MCF 10A (cell line): ENCODE measurements at regions not wholly inside any gene's neighbourhood (a gene's known extent, or its start where the extent isn't known, plus 50 kb on each side); places are given as distances from the start of the nearest gene placed in this dataset.

Experiments
- BruUV-seq: library from RNA; stranded (reverse); fragments of 400-500 nt; replicated peaks from 2 replicates; lab custom pipeline; 2021; lab: Mats Ljungman, UMichigan
- CTCF ChIA-PET: fragments of 300-600 bp; sonication (Branson Sonifier 250); formaldehyde crosslinking; extraction: SDS; loops from one replicate; lab custom pipeline; 2021; ENCODE audit warnings: antibody characterized with exemption, inconsistent platforms; lab: Yijun Ruan, JAX
- POLR2A ChIA-PET: fragments of 300-600, 350-650 bp; sonication (Branson Sonifier 250); formaldehyde crosslinking; extraction: SDS; loops from one replicate; lab custom pipeline; 2020; ENCODE audit warnings: antibody characterized with exemption, inconsistent platforms; lab: Yijun Ruan, JAX
- DNase-seq: peaks from one replicate; pipeline ENCODE4 v3.0.0-alpha.2; 2018; ENCODE audit not compliant: unreplicated experiment
- H3K27ac Mint-ChIP-seq: one replicate; pipeline ENCODE4 v1.8.0; 2022; ENCODE audit warnings: mild to moderate bottlenecking, low read depth, mixed read lengths; ENCODE audit not compliant: unreplicated experiment
- H3K27me3 Mint-ChIP-seq: one replicate; pipeline ENCODE4 v1.8.0; 2022; ENCODE audit warnings: mixed read lengths; ENCODE audit not compliant: insufficient read depth, unreplicated experiment
- H3K36me3 Mint-ChIP-seq: one replicate; pipeline ENCODE4 v1.8.0; 2022; ENCODE audit warnings: mild to moderate bottlenecking, moderate library complexity, mixed read lengths; ENCODE audit not compliant: insufficient read depth, unreplicated experiment
- H3K4me1 Mint-ChIP-seq: one replicate; pipeline ENCODE4 v1.8.0; 2022; ENCODE audit warnings: mixed read lengths; ENCODE audit not compliant: insufficient read depth, unreplicated experiment
- H3K4me3 Mint-ChIP-seq: one replicate; pipeline ENCODE4 v1.8.0; 2022; ENCODE audit warnings: mild to moderate bottlenecking, moderate library complexity, mixed read lengths; ENCODE audit not compliant: unreplicated experiment
- H3K9me3 Mint-ChIP-seq: one replicate; pipeline ENCODE4 v1.8.0; 2022; ENCODE audit warnings: mixed read lengths; ENCODE audit not compliant: unreplicated experiment
- CTCF ChIP-seq: fragments of 200-600 bp; IDR thresholded peaks from one replicate; pipeline ENCODE4 v1.8.0; 2022; ENCODE audit warnings: antibody characterized with exemption, mild to moderate bottlenecking; ENCODE audit not compliant: unreplicated experiment
- intact Hi-C: fragments of 100-400 bp; cut with micrococcal nuclease; formaldehyde crosslinking; loops from 2 replicates; pipeline ENCODE4 v1.14.1; 2022

DNA sequence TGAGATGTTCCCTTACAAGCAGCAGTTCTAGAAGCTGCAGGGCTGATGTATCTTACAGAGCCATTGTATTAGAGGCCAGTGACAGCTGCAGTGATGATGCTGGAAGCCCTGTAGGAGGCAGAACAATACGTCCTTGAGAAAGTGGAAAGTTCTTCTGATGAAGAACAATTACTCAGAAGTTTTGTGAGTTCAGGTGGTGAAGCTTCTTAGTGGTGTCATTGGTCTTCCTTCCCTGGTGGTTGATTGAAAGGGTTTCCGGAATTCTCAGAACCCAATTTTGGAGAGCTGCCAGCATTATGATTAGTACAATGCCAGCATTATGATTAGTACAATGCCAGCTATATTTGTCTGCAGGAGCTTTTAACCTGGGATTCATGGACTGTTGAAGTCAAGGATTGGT lies 356.4 kb downstream of the MFSD1 start:
- no peaks in the 10 kb centered on the region for H3K4me1 Mint-ChIP-seq
- H3K36me3 Mint-ChIP-seq: no peaks in the 10 kb centered on the region
- BruUV-seq: no TSS peak
- no peaks in the 10 kb centered on the region for H3K9me3 Mint-ChIP-seq
- intact Hi-C loops: no loop called here
- H3K27ac Mint-ChIP-seq: no peak overlapping the region
- H3K4me3 Mint-ChIP-seq: no peak overlapping the region
- CTCF ChIA-PET: no interaction called here
- DNase-seq: peak; percentile 55
- H3K27me3 Mint-ChIP-seq: no peaks in the 10 kb centered on the region
- no peak for TF ChIP-seq CTCF
- POLR2A ChIA-PET: no interaction called here

- no TSS peak for BruUV-seq
- CTCF ChIA-PET: interaction anchor here (0.5 to 1.1 kb wide), 2 partner anchors 90 to 101 kb away, joined by 3 to 4 read pairs; no protein-coding TSS in a partner anchor
- no peaks in the 10 kb centered on the region for H3K36me3 Mint-ChIP-seq
Observed at GRCh38 chr3:159158801-159159200, 356.9 kb downstream of the MFSD1 start.

GRCh38 chr3:159159546-159159945 lies 357.7 kb downstream of the MFSD1 start:
- no TSS peak for BruUV-seq

More at GRCh38 chr3:159158801-159159200, 356.9 kb downstream of the MFSD1 start:
- H3K4me1 Mint-ChIP-seq: no peaks in the 10 kb centered on the region
- no peak for DNase-seq
- H3K9me3 Mint-ChIP-seq: no peaks in the 10 kb centered on the region
- no peak overlapping the region for H3K4me3 Mint-ChIP-seq
- no peaks in the 10 kb centered on the region for H3K27me3 Mint-ChIP-seq
- intact Hi-C loops: no loop called here
- H3K27ac Mint-ChIP-seq: no peak overlapping the region
- POLR2A ChIA-PET: no interaction called here
- no peak for TF ChIP-seq CTCF

GRCh38 chr3:159163656-159164055 lies 361.8 kb downstream of the MFSD1 start:
- H3K4me3 Mint-ChIP-seq: no peak overlapping the region
- H3K4me1 Mint-ChIP-seq: no peaks in the 10 kb centered on the region

More at GRCh38 chr3:159159546-159159945, 357.7 kb downstream of the MFSD1 start:
- no peak for TF ChIP-seq CTCF
- Mint-ChIP-seq H3K36me3 (no peaks in the 10 kb centered on the region), H3K9me3 (no peaks in the 10 kb centered on the region), H3K27ac (no peak overlapping the region), H3K4me1 (no peaks in the 10 kb centered on the region), H3K27me3 (no peaks in the 10 kb centered on the region), H3K4me3 (no peak overlapping the region)
- ChIA-PET CTCF (interaction anchor here (1.1 kb wide), 1 partner anchor 100 kb away, joined by 3 read pairs; no protein-coding TSS in a partner anchor), POLR2A (no interaction called here)
- no peak for DNase-seq
- intact Hi-C loops: no loop called here

More at GRCh38 chr3:159163656-159164055, 361.8 kb downstream of the MFSD1 start:
- BruUV-seq: no TSS peak
- CTCF ChIA-PET: interaction anchor here (0.9 kb wide), 1 partner anchor 16 kb away, joined by 3 read pairs; no protein-coding TSS in a partner anchor
- no peak for TF ChIP-seq CTCF
- DNase-seq: no peak
- intact Hi-C loops: no loop called here
- POLR2A ChIA-PET: no interaction called here
- Mint-ChIP-seq H3K9me3 (no peaks in the 10 kb centered on the region), H3K27ac (no peak overlapping the region), H3K36me3 (no peaks in the 10 kb centered on the region), H3K27me3 (no peaks in the 10 kb centered on the region)
